ENCODE measurements at regions not wholly inside any gene's neighbourhood (a gene's known extent, or its start where the extent isn't known, plus 50 kb on each side); places are given as distances from the start of the nearest gene placed in this dataset.

DNA sequence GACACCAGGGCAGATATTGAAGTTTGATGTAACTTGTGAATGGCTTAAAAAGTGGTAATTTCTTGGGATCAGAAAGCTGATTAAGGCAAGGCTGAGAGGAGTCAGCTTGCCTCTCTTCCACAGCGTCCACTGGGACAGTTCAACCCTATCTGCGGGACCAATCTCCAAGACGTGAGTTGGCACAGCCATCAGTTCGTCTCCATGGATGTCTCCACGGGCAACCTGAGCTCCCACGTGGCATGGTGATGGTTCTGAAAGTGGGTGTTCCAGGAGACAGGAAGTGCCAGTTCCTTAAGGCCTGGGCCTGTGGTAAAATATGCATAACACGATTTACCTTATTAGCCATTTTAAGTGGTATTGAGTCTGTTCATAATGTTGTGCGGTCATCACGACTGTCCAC is 67.9 kb upstream of the BHLHE23 start:
- Histone ChIP-seq H3F3A (ENCODE audit: insufficient read depth) (no peaks in the 10 kb centered on the region), H3K9me3 (ENCODE audit: insufficient read depth, low read length) (no peaks in the 10 kb centered on the region), H2AFZ (ENCODE audit: low read depth, low read length, severe bottlenecking) (no peak overlapping the region), H3K79me2 (ENCODE audit: insufficient read depth, low read length) (no peaks in the 10 kb centered on the region), H3K27ac (ENCODE audit: low read depth, low read length) (no peak overlapping the region), H3K27me3 (ENCODE audit: low read length) (no peaks in the 10 kb centered on the region), H3K9me2 (replicated peaks; ENCODE audit: insufficient read depth, low read length) (no peaks in the 10 kb centered on the region), H3K4me3 (ENCODE audit: insufficient read depth, low read length, poor library complexity, severe bottlenecking) (no peak overlapping the region), H3K9ac (ENCODE audit: low read length) (no peak overlapping the region), H3K4me2 (ENCODE audit: low read depth, low read length, poor library complexity, severe bottlenecking) (no peak overlapping the region), H4K20me1 (ENCODE audit: low read depth, low read length) (no peaks in the 10 kb centered on the region), H3K36me3 (ENCODE audit: low read length) (no peaks in the 10 kb centered on the region)
- TF ChIP-seq EZH2phosphoT487 (conservative IDR thresholded peaks at IDR 0.05; ENCODE audit: low read length), result no peak
- TF ChIP-seq, protein P1, sequence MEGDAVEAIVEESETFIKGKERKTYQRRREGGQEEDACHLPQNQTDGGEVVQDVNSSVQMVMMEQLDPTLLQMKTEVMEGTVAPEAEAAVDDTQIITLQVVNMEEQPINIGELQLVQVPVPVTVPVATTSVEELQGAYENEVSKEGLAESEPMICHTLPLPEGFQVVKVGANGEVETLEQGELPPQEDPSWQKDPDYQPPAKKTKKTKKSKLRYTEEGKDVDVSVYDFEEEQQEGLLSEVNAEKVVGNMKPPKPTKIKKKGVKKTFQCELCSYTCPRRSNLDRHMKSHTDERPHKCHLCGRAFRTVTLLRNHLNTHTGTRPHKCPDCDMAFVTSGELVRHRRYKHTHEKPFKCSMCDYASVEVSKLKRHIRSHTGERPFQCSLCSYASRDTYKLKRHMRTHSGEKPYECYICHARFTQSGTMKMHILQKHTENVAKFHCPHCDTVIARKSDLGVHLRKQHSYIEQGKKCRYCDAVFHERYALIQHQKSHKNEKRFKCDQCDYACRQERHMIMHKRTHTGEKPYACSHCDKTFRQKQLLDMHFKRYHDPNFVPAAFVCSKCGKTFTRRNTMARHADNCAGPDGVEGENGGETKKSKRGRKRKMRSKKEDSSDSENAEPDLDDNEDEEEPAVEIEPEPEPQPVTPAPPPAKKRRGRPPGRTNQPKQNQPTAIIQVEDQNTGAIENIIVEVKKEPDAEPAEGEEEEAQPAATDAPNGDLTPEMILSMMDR (IDR thresholded peaks at IDR 0.05; ENCODE audit: insufficient read depth, low read length, poor library complexity, severe bottlenecking), result no peak

DNA sequence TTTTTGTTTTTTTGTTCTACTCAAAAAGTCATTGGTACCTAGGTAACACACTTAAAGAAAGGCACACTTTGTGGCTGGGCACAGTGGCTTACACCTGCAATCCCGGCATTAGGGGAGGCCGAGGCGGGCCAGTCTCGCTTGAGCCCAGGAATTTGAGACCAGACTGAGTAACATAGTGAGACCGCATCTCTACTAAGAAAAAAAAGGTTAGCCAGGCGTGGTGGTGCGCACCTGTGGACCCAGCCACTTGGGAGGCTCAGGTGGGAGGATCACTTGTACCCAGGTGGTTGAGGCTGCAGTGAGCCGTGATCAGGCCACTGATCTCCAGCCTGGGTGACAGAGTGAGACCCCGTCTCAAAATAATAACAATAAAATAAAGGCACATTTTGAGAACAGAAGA is 67.4 kb upstream of the BHLHE23 start:
- no peak overlapping the region for H3K4me3 ChIP-seq (ENCODE audit: insufficient read depth, low read length, poor library complexity, severe bottlenecking)
- H3K9ac ChIP-seq (ENCODE audit: low read length), result no peak overlapping the region
- H3K27ac ChIP-seq (ENCODE audit: low read depth, low read length), result no peak overlapping the region
- no peak overlapping the region for H3K4me2 ChIP-seq (ENCODE audit: low read depth, low read length, poor library complexity, severe bottlenecking)
- no peaks in the 10 kb centered on the region for H3F3A ChIP-seq (ENCODE audit: insufficient read depth)
- H3K27me3 ChIP-seq (ENCODE audit: low read length), result no peaks in the 10 kb centered on the region
- H4K20me1 ChIP-seq (ENCODE audit: low read depth, low read length), result no peaks in the 10 kb centered on the region
- no peak for TF ChIP-seq EZH2phosphoT487 (conservative IDR thresholded peaks at IDR 0.05; ENCODE audit: low read length)
- TF ChIP-seq, protein P1 (IDR thresholded peaks at IDR 0.05; ENCODE audit: insufficient read depth, low read length, poor library complexity, severe bottlenecking), result no peak
- no peaks in the 10 kb centered on the region for H3K79me2 ChIP-seq (ENCODE audit: insufficient read depth, low read length)
- no peak overlapping the region for H2AFZ ChIP-seq (ENCODE audit: low read depth, low read length, severe bottlenecking)
- H3K9me3 ChIP-seq (ENCODE audit: insufficient read depth, low read length), result no peaks in the 10 kb centered on the region
- H3K36me3 ChIP-seq (ENCODE audit: low read length), result no peaks in the 10 kb centered on the region
- H3K9me2 ChIP-seq (replicated peaks; ENCODE audit: insufficient read depth, low read length), result no peaks in the 10 kb centered on the region

- Histone ChIP-seq H3K4me2 (ENCODE audit: low read depth, low read length, poor library complexity, severe bottlenecking) (no peak overlapping the region), H3K27me3 (ENCODE audit: low read length) (no peaks in the 10 kb centered on the region)
These were observed 66.9 kb upstream of the BHLHE23 start for GRCh38 chr20:63073738-63074065.

More at GRCh38 chr20:63073738-63074065, 66.9 kb upstream of the BHLHE23 start:
- Histone ChIP-seq H3K27ac (ENCODE audit: low read depth, low read length) (no peak overlapping the region), H3K9me3 (ENCODE audit: insufficient read depth, low read length) (no peaks in the 10 kb centered on the region), H3K4me3 (ENCODE audit: insufficient read depth, low read length, poor library complexity, severe bottlenecking) (no peak overlapping the region), H3K9me2 (replicated peaks; ENCODE audit: insufficient read depth, low read length) (no peaks in the 10 kb centered on the region), H2AFZ (ENCODE audit: low read depth, low read length, severe bottlenecking) (no peak overlapping the region), H4K20me1 (ENCODE audit: low read depth, low read length) (no peaks in the 10 kb centered on the region), H3K36me3 (ENCODE audit: low read length) (no peaks in the 10 kb centered on the region), H3K9ac (ENCODE audit: low read length) (no peak overlapping the region), H3K79me2 (ENCODE audit: insufficient read depth, low read length) (no peaks in the 10 kb centered on the region), H3F3A (ENCODE audit: insufficient read depth) (no peaks in the 10 kb centered on the region)
- TF ChIP-seq EZH2phosphoT487 (conservative IDR thresholded peaks at IDR 0.05; ENCODE audit: low read length), result no peak
- TF ChIP-seq, protein P1 (IDR thresholded peaks at IDR 0.05; ENCODE audit: insufficient read depth, low read length, poor library complexity, severe bottlenecking), result no peak
